MM.1S (cell line): ENCODE measurements at regions not wholly inside any gene's neighbourhood (a gene's known extent, or its start where the extent isn't known, plus 50 kb on each side); places are given as distances from the start of the nearest gene placed in this dataset.

Source experiments
- DNase-seq: peaks from one replicate; pipeline ENCODE4 v3.0.0-alpha.2; 2015
- H2AFZ ChIP-seq: fragments of 300-600 bp; sonication (generic); 2 replicates; pipeline ENCODE4 v1.6.0; 2016; ENCODE audit warnings: antibody characterized with exemption, low read length
- H3F3A ChIP-seq: fragments of 300-600 bp; sonication (generic); 2 replicates; pipeline ENCODE4 v1.6.1; 2016; ENCODE audit warnings: mild to moderate bottlenecking, antibody characterized with exemption, low read length, moderate library complexity, mixed read lengths; ENCODE audit not compliant: insufficient read depth
- H3K27ac ChIP-seq: fragments of 300-600 bp; sonication (generic); 2 replicates; pipeline ENCODE4 v1.5.1; 2016; ENCODE audit warnings: mild to moderate bottlenecking, low read length
- H3K27me3 ChIP-seq: fragments of 300-600 bp; sonication (generic); replicated peaks from 2 replicates; pipeline ENCODE4 v1.6.0; 2016; ENCODE audit warnings: low read length; ENCODE audit not compliant: insufficient read depth
- H3K36me3 ChIP-seq: fragments of 300-600 bp; sonication (generic); replicated peaks from 2 replicates; pipeline ENCODE4 v1.6.1; 2016; ENCODE audit warnings: mild to moderate bottlenecking, low read length, mixed read lengths; ENCODE audit not compliant: insufficient read depth
- H3K4me1 ChIP-seq: fragments of 300-600 bp; sonication (generic); 2 replicates; pipeline ENCODE4 v1.6.1; 2016; ENCODE audit warnings: low read length, mixed read lengths
- H3K4me2 ChIP-seq: fragments of 300-600 bp; sonication (generic); 2 replicates; pipeline ENCODE4 v1.6.0; 2016; ENCODE audit warnings: low read depth, low read length
- H3K4me3 ChIP-seq: fragments of 300-600 bp; sonication (generic); 2 replicates; pipeline ENCODE4 v1.5.1; 2016; ENCODE audit warnings: low read length, mixed read lengths
- H3K79me2 ChIP-seq: fragments of 300-600 bp; sonication (generic); 2 replicates; pipeline ENCODE4 v1.6.1; 2016; ENCODE audit warnings: mixed run types, low read length, mixed read lengths
- H3K9ac ChIP-seq: fragments of 300-600 bp; sonication (generic); 2 replicates; pipeline ENCODE4 v1.6.1; 2016; ENCODE audit warnings: low read length, mixed read lengths
- H3K9me2 ChIP-seq: fragments of 300-600 bp; sonication (generic); replicated peaks from 2 replicates; pipeline ENCODE4 v1.6.1; 2016; ENCODE audit warnings: mild to moderate bottlenecking, low read length, mixed read lengths; ENCODE audit not compliant: insufficient read depth
- H3K9me3 ChIP-seq: fragments of 300-600 bp; sonication (generic); replicated peaks from 2 replicates; pipeline ENCODE4 v1.6.1; 2016; ENCODE audit warnings: mild to moderate bottlenecking, low read length, mixed read lengths; ENCODE audit not compliant: insufficient read depth
- H4K20me1 ChIP-seq: fragments of 300-600 bp; sonication (generic); 2 replicates; pipeline ENCODE4 v1.6.1; 2016; ENCODE audit warnings: mild to moderate bottlenecking, low read length, moderate library complexity, mixed read lengths; ENCODE audit not compliant: insufficient read depth
- CTCF ChIP-seq: fragments of 300-600 bp; sonication (generic); IDR thresholded peaks from 2 replicates; pipeline ENCODE4 v1.5.1; 2016; ENCODE audit warnings: antibody characterized with exemption, low read length, mixed read lengths
- EZH2 ChIP-seq: fragments of 300-600 bp; sonication (generic); optimal IDR thresholded peaks from 2 replicates; pipeline ENCODE3; 2017; ENCODE audit warnings: low read depth, mild to moderate bottlenecking, antibody characterized with exemption, low read length, mixed read lengths
- EZH2phosphoT487 ChIP-seq: fragments of 300-600 bp; sonication (generic); IDR thresholded peaks from 2 replicates; pipeline ENCODE4 v1.6.1; 2018; ENCODE audit warnings: antibody characterized with exemption, low read length

GRCh38 chr6:9405369-9405768 is 970.0 kb upstream of the SLC35B3 start:
- Histone ChIP-seq H4K20me1 (no peaks in the 10 kb centered on the region), H3K79me2 (no peaks in the 10 kb centered on the region), H3F3A (no peaks in the 10 kb centered on the region), H3K27ac (no peak overlapping the region), H3K4me3 (no peak overlapping the region), H3K36me3 (no peaks in the 10 kb centered on the region), H3K4me2 (no peak overlapping the region), H3K27me3 (no peaks in the 10 kb centered on the region), H2AFZ (no peak overlapping the region), H3K9me2 (no peaks in the 10 kb centered on the region), H3K9ac (no peak overlapping the region), H3K9me3 (no peaks in the 10 kb centered on the region), H3K4me1 (no peaks in the 10 kb centered on the region)
- no peak for TF ChIP-seq EZH2phosphoT487
- TF ChIP-seq EZH2 = no peak
- no peak for TF ChIP-seq CTCF
- DNase-seq = no peak

GRCh38 chr6:9404351-9405146 is 969.2 kb upstream of the SLC35B3 start:
- H3K27ac ChIP-seq = no peak overlapping the region
- DNase-seq = no peak

GRCh38 chr6:9403736-9404135 is 968.4 kb upstream of the SLC35B3 start:
- Histone ChIP-seq H3K36me3 (no peaks in the 10 kb centered on the region), H3F3A (no peaks in the 10 kb centered on the region), H4K20me1 (no peaks in the 10 kb centered on the region), H3K27ac (no peak overlapping the region), H3K9ac (no peak overlapping the region), H3K9me2 (no peaks in the 10 kb centered on the region), H2AFZ (no peak overlapping the region), H3K79me2 (no peaks in the 10 kb centered on the region), H3K4me1 (no peaks in the 10 kb centered on the region), H3K4me3 (no peak overlapping the region), H3K27me3 (no peaks in the 10 kb centered on the region), H3K4me2 (no peak overlapping the region), H3K9me3 (no peaks in the 10 kb centered on the region)
- no peak for DNase-seq
- TF ChIP-seq CTCF (no peak), EZH2 (no peak), EZH2phosphoT487 (no peak)

More at GRCh38 chr6:9404351-9405146, 969.2 kb upstream of the SLC35B3 start:
- Histone ChIP-seq H3K27me3 (no peaks in the 10 kb centered on the region), H3K9me3 (no peaks in the 10 kb centered on the region), H3K79me2 (no peaks in the 10 kb centered on the region), H3K4me1 (no peaks in the 10 kb centered on the region), H3F3A (no peaks in the 10 kb centered on the region), H2AFZ (no peak overlapping the region), H3K9ac (no peak overlapping the region), H3K9me2 (no peaks in the 10 kb centered on the region), H4K20me1 (no peaks in the 10 kb centered on the region), H3K4me2 (no peak overlapping the region), H3K36me3 (no peaks in the 10 kb centered on the region), H3K4me3 (no peak overlapping the region)
- TF ChIP-seq EZH2 = no peak
- no peak for TF ChIP-seq CTCF
- no peak for TF ChIP-seq EZH2phosphoT487
